Adrenal gland (tissue), 9 donors: ENCODE measurements at regions not wholly inside any gene's neighbourhood (a gene's known extent, or its start where the extent isn't known, plus 50 kb on each side); places are given as distances from the start of the nearest gene placed in this dataset.

ENCODE experiments used
- DNase-seq, 7 donors: peaks; one replicate each; pipeline ENCODE4 v3.0.0-alpha.2; 2019 to 2020
- H3K27ac ChIP-seq, 5 donors: fragments of 200-600 bp; sonication (generic) in 4 of 5; 1 replicate in 3 of 5; 2 replicates in 2 of 5; pipeline versions ENCODE4 v1.5.1 to v1.8.0; 2016 to 2020; ENCODE audit warnings: mild to moderate bottlenecking in 1 of 5
- H3K27me3 ChIP-seq: fragments of 200-600 bp; 2 replicates; pipeline ENCODE4 v1.8.0; 2021
- H3K36me3 ChIP-seq, 2 donors: fragments of 200-600 bp; replicated peaks in 1 of 2; 1 replicate in 1 of 2; 2 replicates in 1 of 2; pipeline versions ENCODE4 v1.5.1 to v1.8.0; 2018 to 2022
- H3K4me1 ChIP-seq, 2 donors: fragments of 200-600 bp; replicated peaks in 1 of 2; 1 replicate in 1 of 2; 2 replicates in 1 of 2; pipeline versions ENCODE4 v1.5.1 to v1.8.0; 2018 to 2021
- H3K4me3 ChIP-seq, 4 donors: fragments of 200-600 bp; sonication (generic) in 3 of 4; one replicate each; pipeline ENCODE4 v1.5.1; 2016 to 2018
- H3K9me3 ChIP-seq, 3 donors: fragments of 200-600 bp; sonication (generic) in 1 of 3; replicated peaks in 1 of 3; 1 replicate in 2 of 3; 2 replicates in 1 of 3; pipeline versions ENCODE4 v1.5.1 to v1.8.0; 2016 to 2021
- CTCF ChIP-seq, 6 experiments: fragments of 450-650 bp in 4 of 6; fragments of 200-600 bp in 2 of 6; sonication (generic) in 1 of 6; IDR thresholded peaks; 1 replicate in 5 of 6; 2 replicates in 1 of 6; pipeline versions ENCODE4 v1.5.1 to v1.8.0; 2016 to 2021; ENCODE audit warnings: antibody characterized with exemption in 6 of 6, mild to moderate bottlenecking in 2 of 6, moderate library complexity in 1 of 6
- POLR2A ChIP-seq, 2 donors: fragments of 450-650 bp; IDR thresholded peaks; one replicate each; pipeline ENCODE4 v1.6.1; 2017; ENCODE audit warnings: antibody characterized with exemption in 2 of 2, mild to moderate bottlenecking in 2 of 2, moderate library complexity in 1 of 2
- WGBS, 4 donors: extraction: QIAGEN DNeasy Blood & Tissue Kit in 2 of 4; methylation state at CpG; one replicate each; pipeline versions ENCODE4 v1.1.5 to v1.1.7; 2013 to 2017; 5-methylcytosine and 5-hydroxymethylcytosine counted together
- intact Hi-C, 2 donors: fragments of 100-400 bp; cut with DNase I; formaldehyde crosslinking; loops; one replicate each; pipeline versions ENCODE4 v1.14.1 to v1.15.0; 2022 to 2023
- donor health status: healthy with polysubstance abuse.
- donor health status: Bipolar disorder and iron deficiency.
- donor health status: DM: yes; HTN: yes; CAD: no.
- donor health status: DM: no; HTN: no; CAD: no.
- donor health status: DM: no; HTN: no; CAD: no.

- Histone ChIP-seq H3K27ac (no peak overlapping the region), H3K9me3 (no peaks in the 10 kb centered on the region), H3K36me3 (no peaks in the 10 kb centered on the region), H3K27me3 (no peaks in the 10 kb centered on the region), H3K4me1 (no peaks in the 10 kb centered on the region), H3K4me3 (no peak overlapping the region)
- intact Hi-C loops: no loop called here
- TF ChIP-seq POLR2A (IDR thresholded peaks at IDR 0.05) (no peak), CTCF (IDR thresholded peaks at IDR 0.05) (no peak)
- DNase-seq: no peak
- WGBS, 4 donors: 72 to 85% (median 80%) methylated on average over 2 of the region's 2 CpGs
Measured at GRCh38 chr20:61048302-61048701, 203.8 kb upstream of the CDH4 start.

DNA sequence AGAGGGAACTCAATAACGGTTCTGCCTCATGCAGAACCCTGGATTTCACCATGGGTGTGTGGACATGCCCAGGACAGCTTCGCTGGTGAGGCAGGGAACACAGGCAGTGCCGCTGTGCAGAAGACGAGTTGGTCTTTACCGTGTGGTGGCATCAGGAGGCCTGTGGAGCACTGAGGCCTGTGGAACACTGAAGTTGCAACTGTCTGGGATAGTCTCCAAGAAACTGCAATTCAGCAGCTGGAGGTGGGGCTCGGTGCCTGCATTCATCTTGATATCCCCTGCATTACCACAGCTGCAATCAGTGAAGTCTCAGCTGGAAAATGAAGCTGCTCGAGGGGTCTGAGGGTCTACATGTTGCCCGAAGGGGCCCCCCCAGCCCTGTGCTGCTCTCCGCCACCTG lies 202.4 kb upstream of the CDH4 start:
- TF ChIP-seq CTCF (IDR thresholded peaks at IDR 0.05): no peak
- no peak for TF ChIP-seq POLR2A (IDR thresholded peaks at IDR 0.05)
- H3K27me3 ChIP-seq: no peaks in the 10 kb centered on the region
- no peaks in the 10 kb centered on the region for H3K4me1 ChIP-seq
- WGBS, 4 donors: 69 to 82% (median 77%) methylated on average over 2 to 9 of the region's 9 CpGs
- intact Hi-C loops: no loop called here
- no peak for DNase-seq
- no peak overlapping the region for H3K4me3 ChIP-seq
- H3K9me3 ChIP-seq: no peaks in the 10 kb centered on the region
- H3K27ac ChIP-seq: no peak overlapping the region
- no peaks in the 10 kb centered on the region for H3K36me3 ChIP-seq

GRCh38 chr20:61050336-61050890 lies 201.6 kb upstream of the CDH4 start:
- Histone ChIP-seq H3K9me3 (no peaks in the 10 kb centered on the region), H3K4me3 (no peak overlapping the region), H3K4me1 (no peaks in the 10 kb centered on the region), H3K27ac (no peak overlapping the region), H3K27me3 (no peaks in the 10 kb centered on the region), H3K36me3 (no peaks in the 10 kb centered on the region)
- no peak for DNase-seq
- TF ChIP-seq POLR2A (IDR thresholded peaks at IDR 0.05) (no peak), CTCF (IDR thresholded peaks at IDR 0.05) (no peak)
- intact Hi-C loops: no loop called here
- WGBS, 4 donors: 63 to 78% (median 70%) methylated on average over 7 to 8 of the region's 8 CpGs

GRCh38 chr20:61052195-61052750 lies 199.8 kb upstream of the CDH4 start:
- no peak for DNase-seq
- Histone ChIP-seq H3K4me1 (no peaks in the 10 kb centered on the region), H3K27me3 (no peaks in the 10 kb centered on the region), H3K36me3 (no peaks in the 10 kb centered on the region), H3K27ac (no peak overlapping the region), H3K4me3 (no peak overlapping the region), H3K9me3 (no peaks in the 10 kb centered on the region)
- TF ChIP-seq POLR2A (IDR thresholded peaks at IDR 0.05): no peak
- no peak for TF ChIP-seq CTCF (IDR thresholded peaks at IDR 0.05)
- WGBS, 4 donors: 55 to 64% (median 59%) methylated on average over 16 of the region's 16 CpGs
- intact Hi-C loops: no loop called here
